Calu3 (cell line): ENCODE measurements at regions not wholly inside any gene's neighbourhood (a gene's known extent, or its start where the extent isn't known, plus 50 kb on each side); places are given as distances from the start of the nearest gene placed in this dataset.

ENCODE experiments used
- BruUV-seq: library from RNA; stranded (reverse); fragments of 400-500 nt; replicated peaks from 2 replicates; lab custom pipeline; 2021; lab: Mats Ljungman, UMichigan
- CTCF ChIA-PET: fragments of 300-600 bp; sonication (Branson Sonifier 250); formaldehyde crosslinking; loops from one replicate; lab custom pipeline; 2022; ENCODE audit warnings: antibody characterized with exemption; lab: Charles Lee
- DNase-seq: peaks from one replicate; pipeline ENCODE4 v3.0.0; 2022
- H3K27ac Mint-ChIP-seq: one replicate; pipeline ENCODE4 v1.8.0; 2022; ENCODE audit warnings: mixed read lengths; ENCODE audit not compliant: unreplicated experiment
- H3K27me3 Mint-ChIP-seq: one replicate; pipeline ENCODE4 v1.8.0; 2022; ENCODE audit warnings: mixed read lengths; ENCODE audit not compliant: unreplicated experiment
- H3K36me3 Mint-ChIP-seq: one replicate; pipeline ENCODE4 v1.8.0; 2022; ENCODE audit warnings: mild to moderate bottlenecking, moderate library complexity, mixed read lengths; ENCODE audit not compliant: insufficient read depth, unreplicated experiment
- H3K4me1 Mint-ChIP-seq: one replicate; pipeline ENCODE4 v1.8.0; 2022; ENCODE audit warnings: mild to moderate bottlenecking, low read depth, mixed read lengths; ENCODE audit not compliant: unreplicated experiment
- H3K4me3 Mint-ChIP-seq: one replicate; pipeline ENCODE4 v1.8.0; 2022; ENCODE audit warnings: mild to moderate bottlenecking, low read depth, moderate library complexity, mixed read lengths; ENCODE audit not compliant: unreplicated experiment
- H3K9me3 Mint-ChIP-seq: one replicate; pipeline ENCODE4 v1.8.0; 2022; ENCODE audit warnings: low read depth, mixed read lengths; ENCODE audit not compliant: unreplicated experiment
- CTCF ChIP-seq: fragments of 200-600 bp; IDR thresholded peaks from one replicate; pipeline ENCODE4 v1.8.0; 2022; ENCODE audit warnings: antibody characterized with exemption; ENCODE audit not compliant: unreplicated experiment
- intact Hi-C: fragments of 100-400 bp; cut with micrococcal nuclease; formaldehyde crosslinking; loops from one replicate; pipeline ENCODE4 v1.10.0; 2022; ENCODE audit not compliant: unreplicated experiment

GRCh38 chr11:15622231-15622890 is 507.6 kb downstream of the INSC start:
- CTCF ChIA-PET, result no interaction called here
- Mint-ChIP-seq H3K9me3 (no peaks in the 10 kb centered on the region), H3K4me1 (peaks cover 3% of the 10 kb centered on the region), H3K27ac (no peak overlapping the region), H3K27me3 (peaks cover 13% of the 10 kb centered on the region), H3K4me3 (no peak overlapping the region), H3K36me3 (no peaks in the 10 kb centered on the region)
- intact Hi-C loops, result no loop called here
- DNase-seq, result no peak
- BruUV-seq, result no TSS peak
- no peak for TF ChIP-seq CTCF

- TF ChIP-seq CTCF, result no peak
- no peaks in the 10 kb centered on the region for H3K36me3 Mint-ChIP-seq
- H3K27me3 Mint-ChIP-seq, result peaks cover 13% of the 10 kb centered on the region
- H3K4me3 Mint-ChIP-seq, result no peak overlapping the region
- CTCF ChIA-PET, result interaction anchor here (0.9 kb wide), 1 partner anchor 38 kb away, joined by 3 read pairs; no protein-coding TSS in a partner anchor
- DNase-seq, result no peak
- H3K27ac Mint-ChIP-seq, result no peak overlapping the region
- H3K4me1 Mint-ChIP-seq, result peaks cover 12% of the 10 kb centered on the region
- no TSS peak for BruUV-seq
- intact Hi-C loops, result no loop called here
- H3K9me3 Mint-ChIP-seq, result no peaks in the 10 kb centered on the region
Measured at GRCh38 chr11:15624701-15625100, 510.0 kb downstream of the INSC start.

- Mint-ChIP-seq H3K4me1 (peaks cover 20% of the 10 kb centered on the region), H3K4me3 (no peak overlapping the region), H3K27ac (no peak overlapping the region), H3K9me3 (no peaks in the 10 kb centered on the region), H3K36me3 (no peaks in the 10 kb centered on the region), H3K27me3 (peaks cover 13% of the 10 kb centered on the region)
- no peak for DNase-seq
- no peak for TF ChIP-seq CTCF
- BruUV-seq, result no TSS peak
- CTCF ChIA-PET, result interaction anchor here (0.9 kb wide), 1 partner anchor 39 kb away, joined by 3 read pairs; no protein-coding TSS in a partner anchor
- intact Hi-C loops, result no loop called here
Measured at GRCh38 chr11:15625691-15626090, 511.0 kb downstream of the INSC start.

- CTCF ChIA-PET, result no interaction called here
- no TSS peak for BruUV-seq
- peaks cover under 1% of the 10 kb centered on the region for H3K27me3 Mint-ChIP-seq
- no peak for DNase-seq
- no peaks in the 10 kb centered on the region for H3K9me3 Mint-ChIP-seq
- no peak overlapping the region for H3K27ac Mint-ChIP-seq
- H3K4me3 Mint-ChIP-seq, result no peak overlapping the region
- H3K36me3 Mint-ChIP-seq, result no peaks in the 10 kb centered on the region
- intact Hi-C loops, result no loop called here
- TF ChIP-seq CTCF, result no peak
- peaks cover 20% of the 10 kb centered on the region for H3K4me1 Mint-ChIP-seq
Measured at GRCh38 chr11:15627560-15627959, 512.8 kb downstream of the INSC start.
